ENCODE measurements at regions not wholly inside any gene's neighbourhood (a gene's known extent, or its start where the extent isn't known, plus 50 kb on each side); places are given as distances from the start of the nearest gene placed in this dataset.

DNA sequence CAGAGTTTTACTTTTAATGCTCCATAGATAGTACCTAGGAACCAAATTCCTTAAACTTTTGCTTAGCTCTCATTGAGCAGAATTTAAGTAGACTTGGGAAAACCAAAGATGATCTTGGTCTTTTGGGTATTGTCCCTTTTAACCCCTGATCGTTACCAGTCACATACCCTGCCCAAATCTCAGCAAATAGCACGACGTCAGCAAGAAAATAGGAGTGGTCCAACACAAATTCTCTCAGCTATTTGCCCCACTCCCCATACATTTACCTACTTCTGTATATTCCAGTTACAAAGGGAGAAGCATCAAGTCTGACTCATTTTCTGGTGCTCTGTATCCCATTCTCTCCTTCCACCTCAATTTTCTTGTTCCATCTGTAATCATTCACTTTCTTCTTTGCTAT lies 387.3 kb downstream of the CCDC85A start:
- no peaks in the 10 kb centered on the region for H3K9me3 ChIP-seq (ENCODE audit: insufficient read depth, low read length)
- no peaks in the 10 kb centered on the region for H3K9me2 ChIP-seq (replicated peaks; ENCODE audit: insufficient read depth, low read length)
- H3K4me2 ChIP-seq (ENCODE audit: low read depth, low read length, poor library complexity, severe bottlenecking): no peak overlapping the region
- H3K36me3 ChIP-seq (ENCODE audit: low read length): no peaks in the 10 kb centered on the region
- no peaks in the 10 kb centered on the region for H4K20me1 ChIP-seq (ENCODE audit: low read depth, low read length)
- H3K79me2 ChIP-seq (ENCODE audit: insufficient read depth, low read length): no peaks in the 10 kb centered on the region
- H3K27me3 ChIP-seq (ENCODE audit: low read length): no peaks in the 10 kb centered on the region
- no peak overlapping the region for H2AFZ ChIP-seq (ENCODE audit: low read depth, low read length, severe bottlenecking)
- no peaks in the 10 kb centered on the region for H3F3A ChIP-seq (ENCODE audit: insufficient read depth)
- TF ChIP-seq CTCF (IDR thresholded peaks at IDR 0.05; ENCODE audit: insufficient read depth, low read length, poor library complexity, severe bottlenecking): no peak
- no peak for TF ChIP-seq EZH2phosphoT487 (conservative IDR thresholded peaks at IDR 0.05; ENCODE audit: low read length)
- no peak overlapping the region for H3K9ac ChIP-seq (ENCODE audit: low read length)
- no peak overlapping the region for H3K4me3 ChIP-seq (ENCODE audit: insufficient read depth, low read length, poor library complexity, severe bottlenecking)
- H3K27ac ChIP-seq (ENCODE audit: low read depth, low read length): no peak overlapping the region

DNA sequence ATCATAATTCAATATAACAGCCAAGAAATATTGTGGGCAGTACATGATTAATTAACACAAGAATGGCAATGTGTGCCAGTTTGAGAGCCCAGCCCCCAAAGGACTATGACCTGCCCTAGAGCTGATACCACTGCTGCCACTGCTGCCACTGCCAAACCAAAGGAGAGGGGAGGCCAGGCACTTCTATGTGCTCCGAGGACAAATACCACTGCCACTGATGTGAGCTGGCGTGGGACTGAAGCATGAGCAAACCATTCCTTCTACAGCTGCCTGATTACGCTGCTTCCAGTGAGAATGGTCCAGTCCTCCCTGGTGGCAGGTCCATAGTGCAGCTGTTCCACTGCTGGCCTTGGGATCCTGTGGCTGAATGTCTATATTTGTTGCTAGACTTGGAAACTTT lies 392.2 kb downstream of the CCDC85A start:
- Histone ChIP-seq H4K20me1 (ENCODE audit: low read depth, low read length) (no peaks in the 10 kb centered on the region), H3K9me3 (ENCODE audit: insufficient read depth, low read length) (no peaks in the 10 kb centered on the region), H3F3A (ENCODE audit: insufficient read depth) (no peaks in the 10 kb centered on the region), H3K9me2 (replicated peaks; ENCODE audit: insufficient read depth, low read length) (no peaks in the 10 kb centered on the region), H3K4me3 (ENCODE audit: insufficient read depth, low read length, poor library complexity, severe bottlenecking) (no peak overlapping the region), H3K27me3 (ENCODE audit: low read length) (no peaks in the 10 kb centered on the region), H3K9ac (ENCODE audit: low read length) (no peak overlapping the region), H3K27ac (ENCODE audit: low read depth, low read length) (no peak overlapping the region), H2AFZ (ENCODE audit: low read depth, low read length, severe bottlenecking) (no peak overlapping the region), H3K4me2 (ENCODE audit: low read depth, low read length, poor library complexity, severe bottlenecking) (no peak overlapping the region), H3K36me3 (ENCODE audit: low read length) (no peaks in the 10 kb centered on the region), H3K79me2 (ENCODE audit: insufficient read depth, low read length) (no peaks in the 10 kb centered on the region)
- TF ChIP-seq CTCF (IDR thresholded peaks at IDR 0.05; ENCODE audit: insufficient read depth, low read length, poor library complexity, severe bottlenecking) (no peak), EZH2phosphoT487 (conservative IDR thresholded peaks at IDR 0.05; ENCODE audit: low read length) (no peak)

- H3K9me3 ChIP-seq (ENCODE audit: insufficient read depth, low read length): no peaks in the 10 kb centered on the region
- no peaks in the 10 kb centered on the region for H3K79me2 ChIP-seq (ENCODE audit: insufficient read depth, low read length)
- TF ChIP-seq EZH2phosphoT487 (conservative IDR thresholded peaks at IDR 0.05; ENCODE audit: low read length) (no peak), CTCF (IDR thresholded peaks at IDR 0.05; ENCODE audit: insufficient read depth, low read length, poor library complexity, severe bottlenecking) (no peak)
- H3K27ac ChIP-seq (ENCODE audit: low read depth, low read length): no peak overlapping the region
- H3K4me3 ChIP-seq (ENCODE audit: insufficient read depth, low read length, poor library complexity, severe bottlenecking): no peak overlapping the region
- H4K20me1 ChIP-seq (ENCODE audit: low read depth, low read length): no peaks in the 10 kb centered on the region
- H3K27me3 ChIP-seq (ENCODE audit: low read length): no peaks in the 10 kb centered on the region
- no peak overlapping the region for H3K4me2 ChIP-seq (ENCODE audit: low read depth, low read length, poor library complexity, severe bottlenecking)
- H3K9me2 ChIP-seq (replicated peaks; ENCODE audit: insufficient read depth, low read length): no peaks in the 10 kb centered on the region
- no peak overlapping the region for H2AFZ ChIP-seq (ENCODE audit: low read depth, low read length, severe bottlenecking)
- no peak overlapping the region for H3K9ac ChIP-seq (ENCODE audit: low read length)
- H3F3A ChIP-seq (ENCODE audit: insufficient read depth): no peaks in the 10 kb centered on the region
- no peaks in the 10 kb centered on the region for H3K36me3 ChIP-seq (ENCODE audit: low read length)
Measured at GRCh38 chr2:56580242-56580641, 396.5 kb downstream of the CCDC85A start.

GRCh38 chr2:56582570-56582969 lies 398.8 kb downstream of the CCDC85A start:
- no peaks in the 10 kb centered on the region for H3K9me2 ChIP-seq (replicated peaks; ENCODE audit: insufficient read depth, low read length)
- H2AFZ ChIP-seq (ENCODE audit: low read depth, low read length, severe bottlenecking): no peak overlapping the region
- H3K27ac ChIP-seq (ENCODE audit: low read depth, low read length): no peak overlapping the region
- TF ChIP-seq CTCF (IDR thresholded peaks at IDR 0.05; ENCODE audit: insufficient read depth, low read length, poor library complexity, severe bottlenecking): no peak
- no peak for TF ChIP-seq EZH2phosphoT487 (conservative IDR thresholded peaks at IDR 0.05; ENCODE audit: low read length)
- no peaks in the 10 kb centered on the region for H3K27me3 ChIP-seq (ENCODE audit: low read length)
- no peaks in the 10 kb centered on the region for H3K9me3 ChIP-seq (ENCODE audit: insufficient read depth, low read length)
- no peaks in the 10 kb centered on the region for H3K79me2 ChIP-seq (ENCODE audit: insufficient read depth, low read length)
- H3K9ac ChIP-seq (ENCODE audit: low read length): no peak overlapping the region
- H3K36me3 ChIP-seq (ENCODE audit: low read length): no peaks in the 10 kb centered on the region
- no peaks in the 10 kb centered on the region for H3F3A ChIP-seq (ENCODE audit: insufficient read depth)
- H4K20me1 ChIP-seq (ENCODE audit: low read depth, low read length): no peaks in the 10 kb centered on the region
- no peak overlapping the region for H3K4me2 ChIP-seq (ENCODE audit: low read depth, low read length, poor library complexity, severe bottlenecking)
- no peak overlapping the region for H3K4me3 ChIP-seq (ENCODE audit: insufficient read depth, low read length, poor library complexity, severe bottlenecking)

All from SU-DHL-6 (cell line).